ENCODE measurements at regions not wholly inside any gene's neighbourhood (a gene's known extent, or its start where the extent isn't known, plus 50 kb on each side); places are given as distances from the start of the nearest gene placed in this dataset.

DNA sequence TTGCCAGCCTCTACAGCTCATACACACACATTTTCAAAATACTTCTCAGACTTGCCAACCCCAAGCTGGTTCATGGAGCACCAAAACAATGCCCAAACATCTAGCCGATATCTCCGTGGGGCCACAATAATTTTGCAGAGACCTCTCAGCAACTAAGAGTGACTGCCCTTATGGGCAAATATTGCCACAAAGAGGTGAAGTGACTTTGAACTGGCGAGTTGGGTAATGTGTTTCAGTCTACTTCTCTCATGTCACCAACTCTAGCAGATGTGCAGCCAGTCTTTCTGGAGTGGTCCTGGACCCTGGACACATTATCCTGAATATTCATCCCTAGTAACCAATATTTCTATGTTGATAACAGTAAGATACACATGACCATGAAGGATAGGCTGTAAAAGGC is 290.3 kb downstream of the EMP1 start:
- no peak for ATAC-seq
- peaks cover 0 to 4% of the 10 kb centered on the region in 2 donors for H3K9me3 Mint-ChIP-seq
- Histone ChIP-seq H3K4me3 (ENCODE audit: low read length) (no peak overlapping the region), H3K27ac (ENCODE audit: low read length) (no peak overlapping the region), H3K9me3 (ENCODE audit: control insufficient read depth, insufficient read depth, low read length) (no peaks in the 10 kb centered on the region), H3K27me3 (ENCODE audit: control insufficient read depth, insufficient read depth, low read length) (no peaks in the 10 kb centered on the region), H3K36me3 (ENCODE audit: control insufficient read depth, insufficient read depth, low read length) (no peaks in the 10 kb centered on the region), H3K4me1 (ENCODE audit: control insufficient read depth, insufficient read depth, low read length) (no peaks in the 10 kb centered on the region)
- H3K4me3 Mint-ChIP-seq: no peak overlapping the region
- no peak for DNase-seq
- H3K27ac Mint-ChIP-seq: no peak overlapping the region
- TF ChIP-seq, protein P1, sequence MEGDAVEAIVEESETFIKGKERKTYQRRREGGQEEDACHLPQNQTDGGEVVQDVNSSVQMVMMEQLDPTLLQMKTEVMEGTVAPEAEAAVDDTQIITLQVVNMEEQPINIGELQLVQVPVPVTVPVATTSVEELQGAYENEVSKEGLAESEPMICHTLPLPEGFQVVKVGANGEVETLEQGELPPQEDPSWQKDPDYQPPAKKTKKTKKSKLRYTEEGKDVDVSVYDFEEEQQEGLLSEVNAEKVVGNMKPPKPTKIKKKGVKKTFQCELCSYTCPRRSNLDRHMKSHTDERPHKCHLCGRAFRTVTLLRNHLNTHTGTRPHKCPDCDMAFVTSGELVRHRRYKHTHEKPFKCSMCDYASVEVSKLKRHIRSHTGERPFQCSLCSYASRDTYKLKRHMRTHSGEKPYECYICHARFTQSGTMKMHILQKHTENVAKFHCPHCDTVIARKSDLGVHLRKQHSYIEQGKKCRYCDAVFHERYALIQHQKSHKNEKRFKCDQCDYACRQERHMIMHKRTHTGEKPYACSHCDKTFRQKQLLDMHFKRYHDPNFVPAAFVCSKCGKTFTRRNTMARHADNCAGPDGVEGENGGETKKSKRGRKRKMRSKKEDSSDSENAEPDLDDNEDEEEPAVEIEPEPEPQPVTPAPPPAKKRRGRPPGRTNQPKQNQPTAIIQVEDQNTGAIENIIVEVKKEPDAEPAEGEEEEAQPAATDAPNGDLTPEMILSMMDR (IDR thresholded peaks at IDR 0.05): no peak
- no peaks in the 10 kb centered on the region for H3K4me1 Mint-ChIP-seq
- no peaks in the 10 kb centered on the region for H3K36me3 Mint-ChIP-seq
- intact Hi-C loops (cut with micrococcal nuclease): no loop called here
- 90% methylated on average over 3 of the region's 3 CpGs for WGBS (ENCODE audit: insufficient coverage)
- peaks cover 2 to 10% of the 10 kb centered on the region in 2 donors for H3K27me3 Mint-ChIP-seq (ENCODE audit: low read depth in 2 of 2)

DNA sequence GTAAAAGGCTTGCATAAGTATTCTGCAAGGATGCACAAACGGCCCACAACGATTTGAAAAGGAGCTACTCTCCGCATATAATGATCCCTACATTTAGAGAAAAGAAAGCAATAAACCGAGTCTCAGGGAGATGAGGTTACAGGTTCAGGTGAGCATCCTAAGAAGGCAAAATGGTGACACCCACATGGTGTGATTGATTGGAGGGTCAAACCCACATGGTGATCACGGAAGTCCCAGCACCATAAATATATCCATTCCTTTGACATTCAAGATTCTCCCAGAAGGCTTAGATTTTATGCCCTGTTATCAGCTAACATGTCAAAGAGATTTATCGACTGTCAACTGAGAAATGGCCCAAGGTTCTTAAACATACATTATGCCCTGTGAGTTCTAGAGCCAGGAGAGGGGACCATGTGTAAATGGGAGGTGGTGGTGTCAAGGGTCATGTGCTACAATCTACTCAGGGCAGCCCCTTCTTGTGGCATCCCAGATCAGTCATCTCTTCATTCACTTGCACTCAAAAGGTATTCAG is 282.2 kb downstream of the EMP1 start:
- Histone ChIP-seq H3K36me3 (ENCODE audit: control insufficient read depth, insufficient read depth, low read length) (no peaks in the 10 kb centered on the region), H3K9me3 (ENCODE audit: control insufficient read depth, insufficient read depth, low read length) (peaks cover 3% of the 10 kb centered on the region), H3K4me3 (ENCODE audit: low read length) (no peak overlapping the region), H3K27me3 (ENCODE audit: control insufficient read depth, insufficient read depth, low read length) (no peaks in the 10 kb centered on the region), H3K27ac (ENCODE audit: low read length) (no peak overlapping the region), H3K4me1 (ENCODE audit: control insufficient read depth, insufficient read depth, low read length) (no peaks in the 10 kb centered on the region)
- DNase-seq (no peak), ATAC-seq (no peak)
- 87% methylated on average over 6 of the region's 6 CpGs for WGBS (ENCODE audit: insufficient coverage)
- Mint-ChIP-seq H3K4me1 (no peaks in the 10 kb centered on the region), H3K27me3 (ENCODE audit: low read depth in 2 of 2) (peaks cover 3 to 11% of the 10 kb centered on the region in 2 donors), H3K4me3 (no peak overlapping the region), H3K27ac (no peak overlapping the region), H3K36me3 (no peaks in the 10 kb centered on the region), H3K9me3 (peaks cover 0 to 2% of the 10 kb centered on the region in 2 donors)
- intact Hi-C loops (cut with micrococcal nuclease): no loop called here
- TF ChIP-seq, protein P1 (IDR thresholded peaks at IDR 0.05): no peak

DNA sequence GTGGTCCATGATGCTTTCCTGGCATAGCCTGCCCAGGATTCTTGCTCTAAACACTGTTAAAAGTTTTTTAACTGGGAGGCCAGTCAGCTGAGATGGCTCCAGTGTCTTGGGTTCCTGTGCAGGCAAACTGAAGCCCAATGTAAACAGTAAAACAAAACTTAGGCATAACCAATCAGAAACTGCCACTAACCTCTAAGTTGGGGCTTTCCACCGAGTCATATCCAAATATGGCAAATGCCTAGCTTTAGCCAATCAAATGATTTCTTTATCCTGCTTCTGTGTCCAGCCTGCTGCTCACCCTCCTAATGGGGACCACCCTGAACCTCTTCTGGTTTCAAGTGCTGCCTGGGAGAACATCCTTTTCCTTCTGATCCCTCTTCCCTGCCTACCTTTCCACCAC is 277.9 kb downstream of the EMP1 start:
- Histone ChIP-seq H3K36me3 (ENCODE audit: control insufficient read depth, insufficient read depth, low read length) (no peaks in the 10 kb centered on the region), H3K4me1 (ENCODE audit: control insufficient read depth, insufficient read depth, low read length) (no peaks in the 10 kb centered on the region), H3K27ac (ENCODE audit: low read length) (no peak overlapping the region), H3K27me3 (ENCODE audit: control insufficient read depth, insufficient read depth, low read length) (no peaks in the 10 kb centered on the region), H3K9me3 (ENCODE audit: control insufficient read depth, insufficient read depth, low read length) (peaks cover 3% of the 10 kb centered on the region), H3K4me3 (ENCODE audit: low read length) (no peak overlapping the region)
- intact Hi-C loops (cut with micrococcal nuclease): no loop called here
- H3K27me3 Mint-ChIP-seq (ENCODE audit: low read depth in 2 of 2): peaks cover 0 to 6% of the 10 kb centered on the region in 2 donors
- 83% methylated on average over 1 of the region's 1 CpG for WGBS (ENCODE audit: insufficient coverage)
- no peak overlapping the region for H3K4me3 Mint-ChIP-seq
- no peaks in the 10 kb centered on the region for H3K4me1 Mint-ChIP-seq
- ATAC-seq: no peak
- H3K27ac Mint-ChIP-seq: no peak overlapping the region
- TF ChIP-seq, protein P1 (IDR thresholded peaks at IDR 0.05): no peak
- no peaks in the 10 kb centered on the region for H3K36me3 Mint-ChIP-seq
- H3K9me3 Mint-ChIP-seq: peaks cover 0 to 2% of the 10 kb centered on the region in 2 donors
- no peak for DNase-seq

DNA sequence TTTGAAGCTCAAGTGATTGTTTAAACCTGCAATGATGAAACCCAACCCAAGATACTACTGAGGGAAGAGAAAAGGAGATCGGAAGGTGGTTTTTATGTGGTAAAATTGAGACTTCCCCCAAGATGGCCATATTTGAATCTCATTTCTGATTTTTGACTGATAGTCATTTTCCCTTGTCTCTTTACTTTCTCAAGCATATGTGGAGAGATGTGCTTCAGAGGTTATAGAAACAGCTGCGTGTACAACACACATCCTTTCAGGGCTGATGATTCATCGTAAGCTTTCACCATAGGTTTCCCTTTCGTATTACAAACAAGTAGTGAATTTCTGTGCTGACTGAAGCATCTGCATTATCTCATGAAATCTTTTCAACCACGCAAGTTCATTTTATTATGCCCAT is 276.2 kb downstream of the EMP1 start:
- H3K27ac ChIP-seq (ENCODE audit: low read length): no peak overlapping the region
- Mint-ChIP-seq H3K27me3 (ENCODE audit: low read depth in 2 of 2) (peaks cover 0 to 12% of the 10 kb centered on the region in 2 donors), H3K27ac (no peak overlapping the region), H3K4me3 (no peak overlapping the region), H3K36me3 (no peaks in the 10 kb centered on the region), H3K4me1 (no peaks in the 10 kb centered on the region), H3K9me3 (peaks cover 0 to 2% of the 10 kb centered on the region in 2 donors)
- DNase-seq (no peak), ATAC-seq (no peak)
- TF ChIP-seq, protein P1 (IDR thresholded peaks at IDR 0.05): no peak
- H3K27me3 ChIP-seq (ENCODE audit: control insufficient read depth, insufficient read depth, low read length): no peaks in the 10 kb centered on the region
- no peak overlapping the region for H3K4me3 ChIP-seq (ENCODE audit: low read length)
- peaks cover 3% of the 10 kb centered on the region for H3K9me3 ChIP-seq (ENCODE audit: control insufficient read depth, insufficient read depth, low read length)
- H3K4me1 ChIP-seq (ENCODE audit: control insufficient read depth, insufficient read depth, low read length): no peaks in the 10 kb centered on the region
- 79% methylated on average over 4 of the region's 5 CpGs for WGBS (ENCODE audit: insufficient coverage)
- intact Hi-C loops (cut with micrococcal nuclease): no loop called here
- no peaks in the 10 kb centered on the region for H3K36me3 ChIP-seq (ENCODE audit: control insufficient read depth, insufficient read depth, low read length)
